OCI-LY7 (cell line): ENCODE measurements at regions not wholly inside any gene's neighbourhood (a gene's known extent, or its start where the extent isn't known, plus 50 kb on each side); places are given as distances from the start of the nearest gene placed in this dataset.

ENCODE experiments used
- EZH2phosphoT487 ChIP-seq: fragments of 200-600 bp; sonication (generic); IDR thresholded peaks from 2 replicates; pipeline ENCODE4 v1.6.1; 2018; ENCODE audit warnings: low read depth, borderline replicate concordance, mild to moderate bottlenecking, mixed run types, antibody characterized with exemption, low read length, moderate library complexity, mixed read lengths
- TF ChIP-seq, protein P1 (sequence below): fragments of 200-600 bp; sonication (generic); conservative IDR thresholded peaks from 2 replicates; pipeline ENCODE4 v1.5.1; 2014; ENCODE audit warnings: mild to moderate bottlenecking, antibody characterized with exemption, low read length, moderate library complexity, mixed read lengths

GRCh38 chr11:112792070-112792469 lies 169.2 kb upstream of the NCAM1 start:
- TF ChIP-seq, protein P1, sequence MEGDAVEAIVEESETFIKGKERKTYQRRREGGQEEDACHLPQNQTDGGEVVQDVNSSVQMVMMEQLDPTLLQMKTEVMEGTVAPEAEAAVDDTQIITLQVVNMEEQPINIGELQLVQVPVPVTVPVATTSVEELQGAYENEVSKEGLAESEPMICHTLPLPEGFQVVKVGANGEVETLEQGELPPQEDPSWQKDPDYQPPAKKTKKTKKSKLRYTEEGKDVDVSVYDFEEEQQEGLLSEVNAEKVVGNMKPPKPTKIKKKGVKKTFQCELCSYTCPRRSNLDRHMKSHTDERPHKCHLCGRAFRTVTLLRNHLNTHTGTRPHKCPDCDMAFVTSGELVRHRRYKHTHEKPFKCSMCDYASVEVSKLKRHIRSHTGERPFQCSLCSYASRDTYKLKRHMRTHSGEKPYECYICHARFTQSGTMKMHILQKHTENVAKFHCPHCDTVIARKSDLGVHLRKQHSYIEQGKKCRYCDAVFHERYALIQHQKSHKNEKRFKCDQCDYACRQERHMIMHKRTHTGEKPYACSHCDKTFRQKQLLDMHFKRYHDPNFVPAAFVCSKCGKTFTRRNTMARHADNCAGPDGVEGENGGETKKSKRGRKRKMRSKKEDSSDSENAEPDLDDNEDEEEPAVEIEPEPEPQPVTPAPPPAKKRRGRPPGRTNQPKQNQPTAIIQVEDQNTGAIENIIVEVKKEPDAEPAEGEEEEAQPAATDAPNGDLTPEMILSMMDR = no peak
- no peak for TF ChIP-seq EZH2phosphoT487
